ENCODE measurements at regions not wholly inside any gene's neighbourhood (a gene's known extent, or its start where the extent isn't known, plus 50 kb on each side); places are given as distances from the start of the nearest gene placed in this dataset.

- no peak overlapping the region for H3K27ac ChIP-seq (ENCODE audit: control insufficient read depth, insufficient read depth, low read length)
- no peaks in the 10 kb centered on the region for H3K4me1 ChIP-seq (ENCODE audit: control insufficient read depth, extremely low read depth, insufficient read depth, low read length)
- FAIRE-seq (no peak), DNase-seq (ENCODE audit: low read depth, low spot score) (no peak)
- no peaks in the 10 kb centered on the region for H3K36me3 ChIP-seq (ENCODE audit: control insufficient read depth in 2 of 2, extremely low read depth in 1 of 2, insufficient read depth in 2 of 2, low read length in 2 of 2)
- no peaks in the 10 kb centered on the region for H3K9me3 ChIP-seq (ENCODE audit: control insufficient read depth, low read depth, low read length)
- dilution Hi-C loops (cut with MboI; ENCODE audit: extremely low pct_ligation_motif_present, low sequenced_read_pairs): no loop called here
- no peaks in the 10 kb centered on the region for H4K20me1 ChIP-seq (ENCODE audit: control insufficient read depth, extremely low read depth, insufficient read depth, low read length)
- no peak overlapping the region for H3K4me2 ChIP-seq (ENCODE audit: control insufficient read depth, extremely low read depth, insufficient read depth, low read depth, low read length)
- TF ChIP-seq, protein P1, sequence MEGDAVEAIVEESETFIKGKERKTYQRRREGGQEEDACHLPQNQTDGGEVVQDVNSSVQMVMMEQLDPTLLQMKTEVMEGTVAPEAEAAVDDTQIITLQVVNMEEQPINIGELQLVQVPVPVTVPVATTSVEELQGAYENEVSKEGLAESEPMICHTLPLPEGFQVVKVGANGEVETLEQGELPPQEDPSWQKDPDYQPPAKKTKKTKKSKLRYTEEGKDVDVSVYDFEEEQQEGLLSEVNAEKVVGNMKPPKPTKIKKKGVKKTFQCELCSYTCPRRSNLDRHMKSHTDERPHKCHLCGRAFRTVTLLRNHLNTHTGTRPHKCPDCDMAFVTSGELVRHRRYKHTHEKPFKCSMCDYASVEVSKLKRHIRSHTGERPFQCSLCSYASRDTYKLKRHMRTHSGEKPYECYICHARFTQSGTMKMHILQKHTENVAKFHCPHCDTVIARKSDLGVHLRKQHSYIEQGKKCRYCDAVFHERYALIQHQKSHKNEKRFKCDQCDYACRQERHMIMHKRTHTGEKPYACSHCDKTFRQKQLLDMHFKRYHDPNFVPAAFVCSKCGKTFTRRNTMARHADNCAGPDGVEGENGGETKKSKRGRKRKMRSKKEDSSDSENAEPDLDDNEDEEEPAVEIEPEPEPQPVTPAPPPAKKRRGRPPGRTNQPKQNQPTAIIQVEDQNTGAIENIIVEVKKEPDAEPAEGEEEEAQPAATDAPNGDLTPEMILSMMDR (optimal IDR thresholded peaks at IDR 0.05 in 1 of 3, IDR thresholded peaks at IDR 0.05 in 1 of 3, conservative IDR thresholded peaks at IDR 0.05 in 1 of 3; ENCODE audit: extremely low read depth in 1 of 3, insufficient read depth in 2 of 3, low read length in 3 of 3): no peak
- no peak for TF ChIP-seq EZH2 (IDR thresholded peaks at IDR 0.05; ENCODE audit: low read length)
- no peak overlapping the region for H2AFZ ChIP-seq (ENCODE audit: control insufficient read depth, low read length)
- no peaks in the 10 kb centered on the region for H3K79me2 ChIP-seq (ENCODE audit: control insufficient read depth, insufficient read depth, low read length)
- no peak overlapping the region for H3K4me3 ChIP-seq (ENCODE audit: control insufficient read depth in 2 of 3, extremely low read depth in 1 of 3, insufficient read depth in 2 of 3, low read depth in 1 of 3, low read length in 3 of 3)
- H3K9me1 ChIP-seq (ENCODE audit: control insufficient read depth, extremely low read depth, insufficient read depth, low read length): no peaks in the 10 kb centered on the region
- H3K9ac ChIP-seq (ENCODE audit: control insufficient read depth, extremely low read depth, insufficient read depth, low read length): no peak overlapping the region
- H3K27me3 ChIP-seq (ENCODE audit: control insufficient read depth, extremely low read depth, insufficient read depth, low read length): no peaks in the 10 kb centered on the region
Measured at GRCh38 chr16:5442054-5442453, 344.5 kb upstream of the EEF2KMT start.

DNA sequence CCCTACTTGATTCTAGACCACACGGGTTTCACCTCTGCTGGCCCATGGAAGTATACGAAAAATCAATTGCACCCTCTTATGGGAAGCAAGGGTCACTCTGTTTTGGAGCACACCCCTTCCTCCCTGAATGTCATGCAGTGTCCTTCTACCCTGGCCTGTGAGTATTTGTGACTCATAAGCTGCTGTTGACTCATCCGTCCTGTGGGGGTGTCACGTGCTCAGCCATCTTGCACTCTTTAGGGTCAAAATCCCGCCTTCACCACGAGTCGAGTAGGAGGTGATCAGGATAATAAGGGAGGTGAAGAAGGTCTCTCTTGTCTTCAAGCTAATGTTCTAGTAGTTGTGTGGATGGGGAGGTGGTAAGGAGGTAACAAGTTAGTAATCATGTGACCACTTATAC is 341.0 kb upstream of the EEF2KMT start:
- Histone ChIP-seq H4K20me1 (ENCODE audit: control insufficient read depth, extremely low read depth, insufficient read depth, low read length) (no peaks in the 10 kb centered on the region), H3K4me2 (ENCODE audit: control insufficient read depth, extremely low read depth, insufficient read depth, low read depth, low read length) (no peak overlapping the region), H2AFZ (ENCODE audit: control insufficient read depth, low read length) (no peak overlapping the region), H3K36me3 (ENCODE audit: control insufficient read depth in 2 of 2, extremely low read depth in 1 of 2, insufficient read depth in 2 of 2, low read length in 2 of 2) (no peaks in the 10 kb centered on the region), H3K27ac (ENCODE audit: control insufficient read depth, insufficient read depth, low read length) (no peak overlapping the region), H3K79me2 (ENCODE audit: control insufficient read depth, insufficient read depth, low read length) (no peaks in the 10 kb centered on the region), H3K4me1 (ENCODE audit: control insufficient read depth, extremely low read depth, insufficient read depth, low read length) (no peaks in the 10 kb centered on the region), H3K9ac (ENCODE audit: control insufficient read depth, extremely low read depth, insufficient read depth, low read length) (no peak overlapping the region), H3K9me1 (ENCODE audit: control insufficient read depth, extremely low read depth, insufficient read depth, low read length) (no peaks in the 10 kb centered on the region), H3K9me3 (ENCODE audit: control insufficient read depth, low read depth, low read length) (peaks cover 1% of the 10 kb centered on the region), H3K27me3 (ENCODE audit: control insufficient read depth, extremely low read depth, insufficient read depth, low read length) (no peaks in the 10 kb centered on the region), H3K4me3 (ENCODE audit: control insufficient read depth in 2 of 3, extremely low read depth in 1 of 3, insufficient read depth in 2 of 3, low read depth in 1 of 3, low read length in 3 of 3) (no peak overlapping the region)
- FAIRE-seq: no peak
- TF ChIP-seq, protein P1 (optimal IDR thresholded peaks at IDR 0.05 in 1 of 3, IDR thresholded peaks at IDR 0.05 in 1 of 3, conservative IDR thresholded peaks at IDR 0.05 in 1 of 3; ENCODE audit: extremely low read depth in 1 of 3, insufficient read depth in 2 of 3, low read length in 3 of 3): no peak
- TF ChIP-seq EZH2 (IDR thresholded peaks at IDR 0.05; ENCODE audit: low read length): no peak
- DNase-seq (ENCODE audit: low read depth, low spot score): no peak
- dilution Hi-C loops (cut with MboI; ENCODE audit: extremely low pct_ligation_motif_present, low sequenced_read_pairs): no loop called here

Measured in keratinocyte (primary cell).